ENCODE measurements at regions not wholly inside any gene's neighbourhood (a gene's known extent, or its start where the extent isn't known, plus 50 kb on each side); places are given as distances from the start of the nearest gene placed in this dataset.

DNA sequence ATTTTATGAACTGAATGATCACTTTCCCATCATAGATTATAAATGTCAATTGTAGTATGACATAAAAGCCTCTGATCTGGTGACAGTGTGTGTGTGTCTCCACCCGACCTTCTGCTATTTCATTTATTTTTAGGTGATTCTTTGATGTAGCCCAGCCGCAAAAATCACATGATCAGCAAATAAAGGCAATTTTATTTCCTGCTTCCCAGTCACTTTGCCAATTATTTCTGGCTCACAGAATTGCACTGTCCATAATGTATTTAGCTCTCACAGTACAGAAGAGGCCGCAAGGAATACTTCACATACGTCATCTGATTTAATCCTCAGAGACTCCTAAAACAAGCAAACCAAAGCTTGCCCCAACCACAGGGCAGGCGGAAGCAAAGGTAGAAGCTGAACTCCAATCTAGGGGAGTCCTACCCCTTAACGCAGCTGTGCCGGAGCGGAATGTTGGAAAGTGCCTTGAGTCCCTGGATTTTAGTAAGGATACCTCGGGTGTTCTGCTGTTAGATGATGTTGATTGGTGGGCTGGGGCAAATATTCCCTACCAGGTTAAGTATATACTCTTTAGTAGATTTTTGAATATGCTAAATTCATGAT is 384.0 kb upstream of the IRX4 start:
- no peak for DNase-seq (ENCODE audit: low read depth in 2 of 2)

DNA sequence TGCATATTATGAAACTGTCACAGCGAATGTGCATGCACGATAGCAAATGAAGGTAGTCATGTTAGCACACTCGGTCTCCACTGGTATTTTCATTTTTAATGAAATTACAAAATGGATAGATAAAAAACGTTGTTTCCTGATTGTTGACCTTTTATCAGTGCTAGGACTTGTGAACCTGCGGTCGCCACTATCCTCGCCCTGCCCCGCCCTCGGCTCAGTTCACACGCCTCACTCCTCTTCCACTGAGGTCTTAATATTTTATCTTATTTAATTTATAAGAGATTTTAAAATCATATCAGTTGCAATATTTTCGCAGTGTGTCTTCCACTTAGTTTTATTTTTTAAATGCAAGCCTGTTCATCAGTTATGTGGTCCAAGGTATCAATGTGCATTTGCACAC is 382.6 kb upstream of the IRX4 start:
- DNase-seq (ENCODE audit: low read depth in 2 of 2) = no peak

DNA sequence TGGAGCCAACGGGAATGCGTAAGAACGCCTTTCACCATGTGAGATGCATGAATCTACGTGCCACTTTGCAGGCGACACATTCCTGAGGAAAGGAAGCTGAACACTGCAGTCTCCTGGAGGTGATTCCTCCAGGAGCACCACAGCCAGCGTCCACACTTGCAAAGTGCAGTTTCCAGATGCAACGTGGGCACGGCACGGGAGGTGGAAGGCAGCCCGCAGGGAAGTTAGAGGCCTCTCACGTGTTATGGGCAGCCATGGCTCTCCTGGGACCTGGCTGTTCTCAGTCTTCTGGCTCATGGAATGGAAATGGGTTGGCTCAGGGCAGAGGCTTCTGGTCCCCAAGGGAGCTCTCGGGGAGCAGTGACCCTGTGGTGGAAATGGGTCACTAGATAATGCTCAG is 381.0 kb upstream of the IRX4 start:
- no peak for DNase-seq (ENCODE audit: low read depth in 2 of 2)

DNA sequence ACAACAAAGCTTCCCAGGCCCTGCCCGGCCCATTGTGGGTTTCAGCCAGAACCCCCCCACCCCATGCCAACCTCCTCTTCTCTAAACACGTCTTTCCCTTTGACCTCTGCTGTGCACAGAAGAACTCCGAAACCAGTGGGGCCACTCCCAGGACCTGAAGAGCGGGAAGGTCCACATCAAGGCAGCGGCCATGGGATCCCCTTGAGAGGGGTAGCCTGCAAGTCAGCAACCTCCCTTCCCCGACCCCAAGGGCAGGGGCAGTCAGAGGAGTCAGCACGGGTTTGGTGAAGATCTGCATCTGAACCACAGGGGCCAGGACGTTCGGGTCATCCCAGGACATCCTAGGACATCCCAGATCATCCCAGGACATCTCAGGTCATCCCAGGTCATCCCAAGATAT is 379.9 kb upstream of the IRX4 start:
- DNase-seq (ENCODE audit: low read depth in 2 of 2) = no peak

DNA sequence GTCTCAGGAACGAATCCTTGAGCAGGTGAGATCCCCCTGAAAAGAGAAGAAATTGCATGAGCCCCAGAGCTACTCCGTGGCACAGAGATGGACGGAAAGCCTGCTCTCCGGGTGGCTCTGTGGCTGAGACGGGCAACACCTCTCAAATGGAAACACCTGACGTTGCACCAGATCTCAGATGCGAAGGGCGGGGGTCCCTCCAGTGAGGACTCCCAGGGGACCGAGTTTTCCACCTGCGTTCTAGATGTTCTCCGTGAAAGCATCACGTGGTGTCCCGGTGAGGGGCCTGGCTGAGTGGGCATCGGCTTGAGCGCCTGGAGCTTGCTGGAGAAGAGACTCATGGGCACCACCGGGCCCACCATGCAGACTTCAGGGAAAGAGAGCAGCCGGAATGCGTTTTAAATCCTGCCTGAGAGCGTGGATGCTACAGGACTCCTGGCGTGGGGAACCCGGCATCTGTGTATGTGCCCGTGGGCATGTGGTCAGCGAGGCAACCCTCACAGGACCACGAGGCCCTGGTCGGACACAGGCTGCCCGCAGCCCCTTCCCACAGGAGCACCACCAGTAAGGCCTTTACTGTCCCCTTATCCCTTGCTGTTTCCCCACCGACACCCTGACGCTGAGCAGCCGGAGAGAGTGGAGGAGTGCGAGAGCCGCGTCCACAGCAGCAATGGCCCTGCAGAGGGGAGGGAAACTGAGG is 378.4 kb upstream of the IRX4 start:
- no peak for DNase-seq (ENCODE audit: low read depth in 2 of 2)

DNA sequence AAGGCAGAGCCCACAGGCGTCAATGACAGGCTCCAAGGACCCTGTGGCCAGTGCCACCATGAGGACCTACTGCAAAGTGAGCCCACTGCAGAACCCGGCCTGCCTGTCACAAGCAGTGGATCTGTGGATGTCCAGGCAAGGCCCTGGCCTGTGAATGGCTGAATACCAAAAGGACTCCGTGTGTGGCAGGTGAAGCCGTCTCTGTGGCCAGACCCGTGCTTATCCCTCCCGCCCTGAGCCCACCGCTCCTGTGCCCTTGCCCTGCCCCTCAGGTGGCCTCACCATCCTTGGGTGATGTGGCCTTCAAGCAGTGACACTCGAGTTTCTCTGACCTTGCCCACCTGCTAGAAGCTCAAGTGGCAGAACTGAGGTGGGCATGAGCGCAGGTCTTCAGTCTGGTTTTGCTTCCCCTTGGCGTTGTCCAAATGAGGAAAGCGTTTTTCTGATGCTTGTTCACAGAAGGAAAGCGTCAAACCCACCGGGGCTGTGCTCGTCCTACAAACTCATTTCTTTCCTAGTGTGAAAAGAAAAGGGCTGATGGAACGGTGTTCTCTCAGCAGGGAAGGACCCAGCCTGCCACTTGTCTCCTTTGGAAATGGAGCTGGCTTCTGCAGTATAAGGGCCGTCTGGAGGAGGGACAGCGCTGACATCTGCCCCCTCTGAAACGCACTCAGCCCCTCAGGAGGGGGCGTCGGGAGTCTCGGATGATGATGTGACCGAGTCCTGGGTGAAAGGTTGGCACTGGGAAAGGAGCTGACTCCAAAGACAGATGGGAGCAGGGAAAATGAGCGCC is 377.7 kb upstream of the IRX4 start:
- DNase-seq (ENCODE audit: low read depth in 2 of 2) = no peak

DNA sequence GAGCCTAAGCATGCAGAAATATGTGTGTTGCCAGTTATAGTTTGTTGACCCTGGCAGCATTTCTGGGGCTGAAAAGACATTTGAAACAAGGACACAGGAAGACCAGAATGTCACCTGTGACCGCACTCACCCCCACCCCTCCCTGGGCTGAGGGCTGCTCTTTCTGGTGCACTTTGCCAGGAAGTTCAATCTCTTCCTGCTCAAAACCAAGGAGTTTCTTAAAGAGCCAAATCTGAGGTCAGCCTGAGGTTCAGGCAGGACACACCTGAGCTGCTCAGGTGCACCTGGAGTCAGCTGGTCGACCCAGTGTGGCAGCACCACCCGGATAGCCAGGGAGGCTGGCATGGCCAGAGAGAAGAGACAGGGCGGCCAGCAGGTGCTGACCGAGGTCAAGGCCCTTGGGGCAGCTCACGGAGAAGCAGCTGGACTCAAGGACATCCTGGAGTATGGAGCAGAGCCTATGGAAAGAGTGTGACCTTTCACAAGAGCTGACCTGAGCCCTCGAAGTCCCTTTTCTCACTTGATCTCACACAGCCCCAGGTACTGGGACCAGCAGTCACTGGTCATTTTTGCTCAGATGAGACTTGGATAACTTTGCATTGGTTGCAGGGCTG is 376.9 kb upstream of the IRX4 start:
- no peak for DNase-seq (ENCODE audit: low read depth in 2 of 2)

DNA sequence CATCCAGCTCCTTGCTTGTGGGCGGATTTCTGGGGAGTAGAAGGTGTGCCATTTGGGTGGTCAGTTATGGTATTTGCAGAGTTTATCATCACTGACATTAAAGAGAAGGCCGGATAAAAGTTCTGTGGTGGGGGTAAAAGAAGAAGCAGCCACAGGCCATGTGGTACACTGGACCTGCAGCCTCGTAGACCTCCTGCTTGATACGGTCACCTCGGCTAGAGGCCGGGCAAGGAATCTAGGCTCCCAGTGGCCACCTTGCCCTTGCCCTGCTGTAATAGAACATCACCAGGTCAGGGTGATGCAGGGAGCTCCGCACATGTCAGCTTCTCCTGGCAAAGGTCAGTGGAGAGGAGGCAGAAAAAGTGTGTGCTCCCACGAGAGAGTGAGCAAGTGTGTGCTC is 376.1 kb upstream of the IRX4 start:
- DNase-seq (ENCODE audit: low read depth in 2 of 2) = no peak

DNA sequence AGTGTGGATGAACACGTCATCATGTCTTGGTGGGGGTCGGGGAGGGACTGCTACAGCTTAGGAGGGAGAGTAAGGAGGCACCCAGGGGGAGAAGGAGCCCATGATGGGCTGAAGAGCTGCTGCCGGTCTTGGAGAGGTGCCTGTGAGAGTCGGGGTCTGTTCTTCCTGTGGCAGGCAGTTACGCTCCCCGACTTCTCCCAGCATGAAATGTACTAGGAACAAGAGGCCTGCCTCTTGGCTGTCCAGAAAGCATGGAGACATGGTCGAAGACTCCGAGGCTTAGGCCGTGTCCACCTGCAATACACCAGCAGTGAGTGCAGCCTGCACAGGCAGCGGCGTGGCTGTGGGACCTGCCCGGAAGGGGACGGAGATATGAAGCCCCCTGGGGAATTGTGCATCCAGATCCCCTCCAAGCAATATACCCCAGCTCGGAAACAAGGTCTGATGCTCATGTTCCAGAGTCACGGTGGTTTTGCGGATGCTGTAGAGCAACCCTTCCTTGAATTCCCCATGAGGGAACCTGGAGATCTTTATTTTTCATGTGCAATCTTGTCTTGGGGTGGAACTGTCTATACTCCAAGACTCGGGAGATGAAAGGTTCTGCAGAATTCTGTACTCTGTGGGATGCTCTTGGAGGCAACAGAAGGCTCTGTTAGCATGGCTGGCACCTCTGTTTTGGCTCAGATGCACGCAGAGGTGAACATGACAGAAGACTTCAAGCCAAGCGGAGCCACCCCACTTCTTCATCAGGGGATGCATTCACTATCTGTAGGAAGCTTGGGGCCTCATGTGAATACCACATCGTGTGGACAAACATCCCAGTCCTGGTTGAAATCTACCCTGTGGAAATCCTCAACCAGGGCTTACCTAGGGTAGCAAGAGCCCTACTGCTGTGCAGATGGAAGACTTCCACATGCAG is 374.9 kb upstream of the IRX4 start:
- DNase-seq (ENCODE audit: low read depth in 2 of 2) = no peak

DNA sequence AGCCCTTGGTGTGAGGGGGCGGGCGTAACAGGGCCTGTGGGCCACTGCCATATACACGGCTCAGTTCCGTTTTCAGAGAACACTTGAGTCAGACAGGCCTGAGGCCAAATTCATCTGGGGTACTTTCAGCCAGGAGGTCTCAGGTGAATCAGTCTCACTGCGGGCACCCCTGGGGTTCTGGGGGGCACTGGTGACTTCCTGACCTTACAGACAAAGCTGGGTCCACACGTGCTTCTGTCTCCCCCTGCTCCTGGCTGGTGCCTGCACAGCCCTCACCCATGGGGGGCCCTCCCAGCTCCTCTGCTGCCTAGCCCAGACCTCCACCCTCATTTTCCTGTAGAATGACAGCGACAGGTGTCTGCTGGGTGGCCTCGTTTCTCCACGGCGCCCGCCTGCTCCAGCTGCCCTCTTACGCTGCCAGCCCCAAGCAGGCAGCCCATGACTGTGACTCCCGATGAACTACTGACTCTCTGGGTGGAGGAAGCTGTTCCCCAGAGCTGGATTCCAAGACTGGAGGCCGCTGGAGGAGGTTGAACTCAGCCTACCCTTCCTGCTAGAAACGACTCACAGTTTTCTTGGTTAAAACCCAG is 374.1 kb upstream of the IRX4 start:
- DNase-seq (ENCODE audit: low read depth in 2 of 2) = no peak

DNA sequence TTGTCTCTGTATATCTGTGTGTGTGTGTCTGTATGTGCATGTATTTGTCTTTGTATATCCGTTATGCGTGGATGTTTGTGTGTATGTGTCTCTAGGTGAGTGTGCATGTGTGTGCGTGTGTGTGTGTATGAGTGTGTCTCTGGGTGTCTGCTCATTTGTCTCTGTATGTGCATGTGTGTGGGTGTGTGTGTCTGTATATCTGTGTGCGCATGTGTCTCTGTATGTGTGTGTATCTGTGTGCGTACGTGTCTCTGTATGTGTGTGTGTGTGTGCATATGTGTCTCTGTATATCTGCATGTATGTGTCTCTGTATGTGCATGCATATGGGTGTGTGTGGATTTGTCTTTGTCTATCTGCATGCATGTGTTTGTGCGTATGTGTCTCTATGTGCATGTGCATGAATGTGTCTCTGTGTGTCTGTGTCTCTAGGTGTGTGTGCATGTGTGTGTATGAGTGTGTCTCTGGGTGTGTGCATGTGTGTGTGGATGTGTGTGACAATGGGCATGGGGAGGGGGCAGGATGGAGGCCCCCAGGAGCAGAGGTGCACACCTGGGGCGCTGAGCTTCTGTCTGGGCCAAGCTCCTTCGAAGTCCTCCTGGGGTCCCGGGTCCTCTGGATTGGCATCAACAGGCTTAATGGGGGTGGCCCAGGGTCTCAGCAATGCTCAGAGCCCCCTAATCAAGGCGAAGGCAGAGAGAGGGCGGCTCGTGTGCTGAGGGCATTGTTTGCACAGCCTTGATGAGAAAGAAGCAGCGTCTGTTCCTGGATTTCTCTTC is 373.4 kb upstream of the IRX4 start:
- DNase-seq (ENCODE audit: low read depth in 2 of 2) = no peak

DNA sequence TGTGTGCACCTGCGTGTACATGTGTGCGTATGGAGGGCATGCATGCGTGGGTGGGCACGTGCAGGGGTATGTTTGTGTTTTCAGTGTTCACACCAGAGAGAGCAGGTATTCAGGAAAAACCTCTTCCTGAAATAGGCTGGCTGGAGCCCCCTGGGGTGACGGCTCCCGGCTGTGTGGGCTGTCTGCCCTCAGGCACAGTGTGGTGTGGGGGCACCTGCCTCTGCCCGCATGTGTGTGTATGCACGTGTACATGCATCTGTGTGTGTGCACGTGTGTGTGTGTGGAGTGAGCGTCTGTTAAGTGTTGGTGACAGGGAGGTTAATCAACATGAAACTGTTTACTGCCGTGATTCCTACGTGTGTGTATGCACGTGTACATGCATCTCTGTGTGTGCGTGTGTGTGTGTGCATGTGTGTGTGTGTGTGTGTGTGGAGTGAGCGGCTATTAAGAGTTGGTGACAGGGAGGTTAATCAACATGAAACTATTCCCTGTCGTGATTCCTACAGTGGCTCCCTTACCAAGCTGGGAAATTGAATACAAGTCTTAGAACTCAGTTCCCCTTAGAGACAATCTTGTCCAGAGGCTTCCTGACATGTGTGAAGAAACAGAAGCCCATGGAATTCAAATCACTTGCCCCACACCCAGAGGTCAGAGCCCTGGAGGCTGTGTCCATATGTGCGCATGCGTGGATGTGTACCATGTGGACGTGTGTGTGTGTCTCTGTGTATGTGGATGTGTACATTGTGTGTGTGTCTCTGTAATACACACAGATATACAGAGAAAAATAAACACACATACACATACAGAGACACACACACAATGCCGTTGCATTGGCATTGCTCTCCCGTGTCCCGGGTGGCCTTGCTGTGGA is 372.4 kb upstream of the IRX4 start:
- no peak for DNase-seq (ENCODE audit: low read depth in 2 of 2)

DNA sequence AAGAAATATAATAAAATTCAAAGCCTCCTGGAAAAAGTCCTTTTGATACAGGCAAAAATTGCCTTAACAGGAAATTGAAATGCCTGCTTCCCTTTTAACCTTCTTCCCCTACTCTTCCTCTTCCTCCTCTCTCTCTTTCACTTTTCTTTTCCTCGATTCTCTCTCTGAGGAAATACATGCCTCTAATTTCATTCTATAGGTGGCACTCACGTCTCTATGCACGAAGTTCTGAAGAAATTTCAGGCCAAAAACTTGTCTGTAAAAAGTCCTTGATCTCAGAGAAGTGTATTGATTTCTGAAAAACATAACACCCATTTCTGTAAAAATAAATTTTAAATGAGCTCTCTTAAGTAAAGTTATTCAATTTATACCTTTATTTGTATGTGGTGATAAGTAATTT is 371.7 kb upstream of the IRX4 start:
- DNase-seq (ENCODE audit: low read depth in 2 of 2) = no peak

DNA sequence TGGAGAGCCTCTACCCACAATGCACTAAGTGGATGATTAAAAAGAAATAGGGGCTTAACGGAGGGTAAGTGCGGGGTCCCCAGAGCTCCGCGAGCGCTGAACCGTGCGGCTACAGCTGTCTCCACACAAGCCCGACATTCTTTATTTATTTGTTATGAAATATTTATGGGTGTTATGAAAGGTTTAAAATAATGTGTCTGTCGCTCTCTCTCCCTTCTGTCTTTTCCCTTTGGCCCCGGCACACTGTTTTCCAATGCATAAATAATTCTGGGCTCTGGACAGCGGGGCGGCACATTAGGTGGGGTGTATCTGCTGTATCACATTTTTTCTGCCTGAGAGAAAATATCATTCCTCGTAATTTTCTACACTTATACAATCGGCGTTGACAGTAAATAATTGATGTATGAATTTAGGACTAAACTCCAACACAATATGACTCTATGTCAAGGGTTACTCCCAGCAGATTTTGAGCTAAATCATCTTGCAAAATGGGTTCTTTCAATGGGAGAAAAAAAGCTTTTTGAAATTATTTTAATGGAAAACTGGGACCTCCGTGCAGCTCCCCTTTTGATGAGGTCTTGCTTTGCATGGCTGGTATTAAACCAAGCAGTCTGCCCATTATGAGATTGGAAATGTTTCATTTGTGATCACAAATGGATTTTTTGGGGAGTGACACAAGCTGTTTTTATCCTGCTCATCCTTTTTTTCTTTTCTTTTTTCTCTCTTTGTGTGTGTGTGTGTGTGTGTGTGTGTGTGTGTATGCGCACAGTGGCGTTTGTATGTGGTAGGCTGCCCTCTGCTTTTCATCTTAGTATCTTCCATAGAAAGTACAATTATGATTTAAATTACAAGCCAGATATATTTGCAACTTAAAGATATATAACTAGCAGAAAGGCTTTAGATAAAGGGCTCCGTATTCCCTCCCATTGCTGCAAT is 370.6 kb upstream of the IRX4 start:
- no peak for DNase-seq (ENCODE audit: low read depth in 2 of 2)

DNA sequence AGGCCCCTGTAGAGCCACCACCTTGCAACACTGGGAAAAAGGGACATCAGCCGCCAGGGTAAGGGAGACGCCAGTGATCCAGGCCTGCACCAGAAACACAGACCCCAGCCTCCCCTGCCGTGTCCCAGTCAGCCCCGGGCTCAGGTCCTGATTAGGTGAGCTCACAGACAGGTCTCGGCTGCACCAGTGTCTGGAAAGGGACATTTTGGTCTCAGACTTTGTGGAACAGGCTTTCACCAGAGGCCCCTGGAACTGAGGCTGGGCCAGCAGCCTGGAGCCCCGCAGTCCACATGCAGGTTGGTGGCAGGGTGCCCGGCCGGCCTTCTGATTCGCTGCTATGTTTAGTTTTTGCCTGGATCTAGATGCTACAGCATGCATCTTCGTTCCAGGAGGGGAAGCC is 369.0 kb upstream of the IRX4 start:
- DNase-seq (ENCODE audit: low read depth in 2 of 2) = no peak

DNA sequence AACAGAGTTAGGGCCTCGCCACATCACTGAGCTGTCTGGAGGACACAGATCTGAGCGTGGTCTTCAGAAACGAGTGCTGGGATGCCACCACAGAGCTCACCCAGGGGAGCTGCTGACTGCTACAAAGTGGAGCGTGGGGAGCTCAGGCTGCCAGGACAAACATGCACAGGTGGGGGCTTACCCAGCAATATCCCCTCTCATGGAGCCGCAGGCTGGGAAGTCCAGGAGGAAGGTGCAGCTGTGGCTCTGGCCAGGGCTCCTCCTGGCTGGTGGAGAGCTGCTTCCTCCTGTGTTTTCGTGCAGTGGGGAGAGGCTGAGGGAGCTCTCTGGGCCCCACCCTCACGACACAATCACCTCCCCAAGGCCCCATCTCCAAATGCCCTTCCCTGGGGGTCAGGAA is 368.6 kb upstream of the IRX4 start:
- no peak for DNase-seq (ENCODE audit: low read depth in 2 of 2)

DNA sequence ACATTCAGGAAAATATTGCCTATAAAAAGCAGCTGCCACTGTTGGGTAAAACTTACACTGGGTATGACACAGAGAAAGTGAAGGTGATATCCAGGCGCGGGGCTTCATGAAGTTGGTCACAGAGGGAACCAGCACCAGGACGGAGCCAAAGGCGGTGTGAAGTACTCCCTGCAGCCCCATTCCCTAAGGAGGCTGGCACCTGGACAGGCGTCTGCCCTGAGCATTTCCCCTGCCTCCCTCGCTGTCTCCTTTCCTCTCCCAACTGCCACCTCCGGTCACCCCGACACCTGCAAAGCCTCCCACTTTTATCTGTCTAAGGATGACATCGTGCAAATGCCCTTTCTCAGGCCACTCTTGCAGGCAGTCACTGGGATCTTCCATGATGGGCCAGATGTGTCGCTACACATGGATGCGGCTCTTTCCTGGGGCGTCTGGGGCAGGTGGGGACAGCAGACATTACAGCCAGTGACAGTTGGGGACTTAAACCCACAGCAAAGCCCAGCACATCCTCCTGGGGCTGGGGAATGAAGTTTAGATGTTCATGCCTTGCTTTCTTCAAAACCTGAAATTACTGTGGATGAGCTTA is 367.7 kb upstream of the IRX4 start:
- DNase-seq (ENCODE audit: low read depth in 2 of 2) = no peak

DNA sequence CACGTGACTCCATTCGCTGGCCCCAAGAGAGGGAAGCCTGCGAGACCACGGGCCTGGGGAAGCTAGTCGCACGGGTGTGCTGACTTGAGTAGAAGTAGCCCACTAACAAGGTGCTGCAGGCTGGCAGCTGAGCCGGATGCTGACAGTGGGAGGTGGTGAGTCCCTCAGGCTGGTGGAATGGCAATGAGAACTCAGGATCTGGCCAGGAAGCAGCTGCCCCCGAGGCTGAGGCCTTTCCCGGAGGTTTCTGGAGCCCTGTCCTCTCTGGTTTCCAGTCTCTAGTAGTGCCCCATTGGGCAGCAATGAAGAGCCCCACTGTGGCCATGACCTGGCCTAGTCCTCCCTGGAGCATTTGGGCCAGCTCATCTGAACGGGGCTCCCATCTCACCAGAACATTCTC is 366.7 kb upstream of the IRX4 start:
- no peak for DNase-seq (ENCODE audit: low read depth in 2 of 2)
